HEK293 (cell line): ENCODE measurements at regions not wholly inside any gene's neighbourhood (a gene's known extent, or its start where the extent isn't known, plus 50 kb on each side); places are given as distances from the start of the nearest gene placed in this dataset.

Experiments
- CTCF ChIP-seq: fragments of 450-650 bp; formaldehyde crosslinking; IDR thresholded peaks from 2 replicates; pipeline ENCODE4 v1.5.1; 2016; ENCODE audit warnings: missing biosample characterization, missing genetic modification characterization
- ELK4 ChIP-seq: IDR thresholded peaks from 2 replicates; pipeline ENCODE4 v1.6.1; 2011; ENCODE audit warnings: mild to moderate bottlenecking, low read depth, low read length, borderline replicate concordance
- KLF16 ChIP-seq: fragments of 450-650 bp; formaldehyde crosslinking; IDR thresholded peaks from 2 replicates; pipeline ENCODE4 v1.5.1; 2017; ENCODE audit warnings: missing biosample characterization, missing genetic modification characterization
- OVOL3 ChIP-seq: fragments of 450-650 bp; formaldehyde crosslinking; IDR thresholded peaks from 2 replicates; pipeline ENCODE4 v1.5.1; 2016; ENCODE audit warnings: missing biosample characterization, missing genetic modification characterization
- PBX3 ChIP-seq: sonication (generic); formaldehyde crosslinking; IDR thresholded peaks from 2 replicates; pipeline ENCODE4 v1.8.1; 2022; ENCODE audit warnings: mild to moderate bottlenecking, moderate library complexity, missing genetic modification reagents
- ZBTB21 ChIP-seq: fragments of 450-650 bp; formaldehyde crosslinking; IDR thresholded peaks from 2 replicates; pipeline ENCODE4 v1.5.1; 2017; ENCODE audit warnings: missing biosample characterization, missing genetic modification characterization
- ZNF138 ChIP-seq: fragments of 450-650 bp; formaldehyde crosslinking; IDR thresholded peaks from 2 replicates; pipeline ENCODE4 v1.5.1; 2016; ENCODE audit warnings: missing biosample characterization, missing genetic modification characterization, borderline replicate concordance
- ZNF214 ChIP-seq: fragments of 450-650 bp; formaldehyde crosslinking; IDR thresholded peaks from 2 replicates; pipeline ENCODE4 v1.5.1; 2017; ENCODE audit warnings: missing biosample characterization, mild to moderate bottlenecking, missing genetic modification characterization, borderline replicate concordance
- ZNF530 ChIP-seq: fragments of 450-650 bp; formaldehyde crosslinking; IDR thresholded peaks from 2 replicates; pipeline ENCODE4 v1.5.1; 2016; ENCODE audit warnings: low read depth, missing biosample characterization, missing genetic modification characterization
- ZNF624 ChIP-seq: fragments of 450-650 bp; formaldehyde crosslinking; IDR thresholded peaks from 2 replicates; pipeline ENCODE4 v1.5.1; 2017; ENCODE audit warnings: missing biosample characterization, missing genetic modification characterization
- ZNF707 ChIP-seq: fragments of 450-650 bp; formaldehyde crosslinking; IDR thresholded peaks from 2 replicates; pipeline ENCODE4 v1.5.1; 2016; ENCODE audit warnings: missing biosample characterization, missing genetic modification characterization
- ZNF843 ChIP-seq: fragments of 450-650 bp; formaldehyde crosslinking; IDR thresholded peaks from 2 replicates; pipeline ENCODE4 v1.5.1; 2016; ENCODE audit warnings: missing biosample characterization, missing genetic modification characterization
- TF ChIP-seq, protein P1 (sequence below): fragments of 450-650 bp; formaldehyde crosslinking; IDR thresholded peaks from 2 replicates; pipeline ENCODE4 v1.5.1; 2016; ENCODE audit warnings: missing biosample characterization, missing genetic modification characterization, low read depth

GRCh38 chr3:117596503-117596902 lies 886.9 kb downstream of the TUSC7 start:
- TF ChIP-seq CTCF (no peak), ZNF530 (no peak), ZNF707 (tag by site-specific recombination) (no peak), ZNF138 (tag by site-specific recombination) (no peak), ZNF624 (tag by site-specific recombination) (no peak), OVOL3 (tag by site-specific recombination) (no peak), KLF16 (tag by site-specific recombination) (no peak), PBX3 (no peak), ZBTB21 (tag by site-specific recombination) (no peak), ELK4 (no peak), ZNF214 (tag by site-specific recombination) (no peak), ZNF843 (tag by site-specific recombination) (no peak)
- TF ChIP-seq, protein P1, sequence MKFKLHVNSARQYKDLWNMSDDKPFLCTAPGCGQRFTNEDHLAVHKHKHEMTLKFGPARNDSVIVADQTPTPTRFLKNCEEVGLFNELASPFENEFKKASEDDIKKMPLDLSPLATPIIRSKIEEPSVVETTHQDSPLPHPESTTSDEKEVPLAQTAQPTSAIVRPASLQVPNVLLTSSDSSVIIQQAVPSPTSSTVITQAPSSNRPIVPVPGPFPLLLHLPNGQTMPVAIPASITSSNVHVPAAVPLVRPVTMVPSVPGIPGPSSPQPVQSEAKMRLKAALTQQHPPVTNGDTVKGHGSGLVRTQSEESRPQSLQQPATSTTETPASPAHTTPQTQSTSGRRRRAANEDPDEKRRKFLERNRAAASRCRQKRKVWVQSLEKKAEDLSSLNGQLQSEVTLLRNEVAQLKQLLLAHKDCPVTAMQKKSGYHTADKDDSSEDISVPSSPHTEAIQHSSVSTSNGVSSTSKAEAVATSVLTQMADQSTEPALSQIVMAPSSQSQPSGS = no peak
